SKM-1 treated with dmso at 0.1 percent for 144 hours (cell line): ENCODE measurements at regions not wholly inside any gene's neighbourhood (a gene's known extent, or its start where the extent isn't known, plus 50 kb on each side); places are given as distances from the start of the nearest gene placed in this dataset.
"Not testable (repeated sequence)": the region's sequence is repeated elsewhere in the genome, so short reads cannot be mapped to it uniquely, and the experiment has no call there.

Experiments
- DNase-seq: peaks from one replicate; lab custom pipeline; 2025; ENCODE audit not compliant: unreplicated experiment; lab: John Stamatoyannopoulos, UW

GRCh38 chr1:56135069-56135863 lies 444.1 kb downstream of the PLPP3 start:
- DNase-seq: no peak

DNA sequence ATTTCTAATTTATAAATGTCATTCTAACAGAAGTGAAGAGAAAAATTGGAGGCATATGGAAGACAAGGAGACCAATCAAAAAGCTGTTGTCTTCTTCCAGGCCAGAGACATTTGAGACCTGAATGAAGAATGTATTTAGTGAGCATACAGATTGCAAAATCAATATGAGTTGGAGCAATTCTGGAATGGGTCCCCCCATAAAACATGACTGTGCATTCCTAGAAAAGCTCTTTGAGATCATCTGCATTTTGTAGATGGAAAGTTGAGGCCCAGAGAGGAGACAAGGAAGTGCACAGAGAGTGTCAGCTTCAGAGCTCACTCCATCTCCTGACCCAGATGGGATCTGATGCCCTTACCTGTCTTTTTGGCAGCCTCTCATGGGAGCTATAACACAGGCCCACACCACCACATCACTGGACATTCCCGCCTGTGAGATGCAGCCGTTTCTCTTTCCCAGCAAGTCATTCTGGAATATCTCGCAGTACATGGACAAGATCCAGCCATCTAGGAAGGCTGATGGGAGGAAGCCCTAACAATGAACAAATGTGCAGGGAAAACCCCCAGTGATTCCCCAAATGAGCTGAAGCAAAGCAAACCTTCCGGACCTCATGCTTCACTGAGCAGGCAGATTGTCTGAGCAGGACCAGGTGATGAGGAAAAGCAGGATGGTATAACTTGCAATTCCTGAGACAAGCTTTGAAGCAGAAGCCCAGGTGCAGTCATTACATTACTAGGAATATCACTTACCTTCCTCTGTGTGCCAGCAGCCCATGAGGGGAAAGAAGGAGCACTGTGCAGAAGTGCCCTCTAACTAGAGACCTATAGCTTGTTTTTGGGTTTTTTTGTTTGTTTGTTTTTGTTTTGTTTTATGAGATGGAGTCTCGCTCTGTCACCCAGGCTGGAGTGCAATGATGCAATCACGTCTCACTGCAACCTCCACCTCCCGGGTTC lies 445.6 kb downstream of the PLPP3 start:
- no peak for DNase-seq

GRCh38 chr1:56132520-56132919 lies 446.8 kb downstream of the PLPP3 start:
- DNase-seq: no peak

GRCh38 chr1:56129837-56130236 lies 449.5 kb downstream of the PLPP3 start:
- DNase-seq: no peak

DNA sequence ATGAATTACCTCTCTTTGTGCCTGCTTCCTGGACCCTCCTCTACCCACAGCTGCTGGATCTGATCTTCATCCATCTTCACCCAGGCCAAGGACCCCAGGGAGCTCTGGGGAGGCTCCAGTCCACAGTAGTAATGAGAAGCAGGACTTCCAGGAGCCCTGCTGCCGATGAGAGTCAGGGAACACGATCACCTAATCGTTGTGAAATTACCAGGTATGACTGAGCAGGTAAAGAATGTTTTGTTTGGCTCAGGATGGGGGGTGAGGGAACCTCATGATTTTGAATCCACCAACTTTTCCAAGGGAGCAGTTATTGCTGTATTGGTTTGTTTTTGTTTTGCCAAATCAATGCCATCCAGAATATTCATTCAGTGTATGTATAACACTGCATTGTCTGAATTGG lies 454.0 kb downstream of the PLPP3 start:
- no peak for DNase-seq

- no peak for DNase-seq
These were observed 455.5 kb downstream of the PLPP3 start for GRCh38 chr1:56123826-56124225.

GRCh38 chr1:56123421-56123820 lies 455.9 kb downstream of the PLPP3 start:
- no peak for DNase-seq

DNA sequence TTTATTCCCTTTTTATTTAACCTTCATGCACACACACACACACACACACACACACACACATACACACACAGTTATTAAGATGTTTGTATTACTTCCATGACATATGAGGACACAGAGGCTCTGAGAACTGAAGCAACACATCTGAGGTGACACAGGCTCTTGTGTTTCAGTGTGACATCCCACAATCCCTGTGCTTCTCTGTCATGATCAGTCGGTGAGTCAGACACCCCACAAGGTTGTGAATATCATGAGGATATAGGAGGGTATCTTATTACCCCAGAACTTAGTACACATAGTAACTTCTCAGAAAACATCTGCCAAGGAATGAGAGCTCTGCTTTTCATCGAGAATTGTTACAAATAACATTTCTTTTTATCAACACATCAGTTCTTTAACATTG lies 459.3 kb downstream of the PLPP3 start:
- no peak for DNase-seq

DNA sequence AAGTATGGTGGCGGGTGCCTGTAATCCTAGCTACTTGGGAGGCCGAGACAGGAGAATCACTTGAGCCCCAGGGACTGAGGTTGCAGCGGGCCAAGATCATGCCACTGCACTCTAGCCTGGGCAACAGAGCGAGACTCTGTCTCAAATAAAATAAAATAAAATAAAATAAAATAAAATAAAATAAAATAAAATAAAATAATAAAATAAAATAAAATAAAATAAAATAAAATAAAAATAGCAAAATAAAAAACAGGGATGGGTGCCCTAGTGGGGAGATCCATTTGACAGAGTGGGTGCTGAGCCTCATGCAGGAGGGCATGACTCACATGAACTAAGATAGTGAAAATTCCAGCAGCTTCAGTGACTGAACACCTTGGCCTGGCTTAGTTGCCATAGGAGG lies 460.7 kb downstream of the PLPP3 start:
- not testable (repeated sequence) for DNase-seq

DNA sequence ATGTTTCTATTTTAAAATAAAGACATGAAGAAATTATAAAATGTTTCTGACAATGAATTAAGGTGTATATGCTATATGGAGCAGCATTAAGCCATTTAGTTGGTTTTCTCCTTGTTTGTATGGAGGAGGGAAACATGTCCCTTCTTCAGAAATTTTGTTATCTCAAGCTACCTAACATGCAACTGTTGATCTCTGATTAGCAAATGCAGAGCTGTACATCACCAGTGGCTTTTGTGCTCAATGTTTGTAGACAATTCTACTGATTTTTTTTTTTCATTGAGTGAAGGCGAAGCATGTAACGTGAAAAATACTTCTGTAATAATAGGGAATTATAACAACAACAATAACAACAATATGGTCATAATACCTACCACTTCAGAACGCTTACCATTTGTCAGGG lies 463.7 kb downstream of the PLPP3 start:
- no peak for DNase-seq

GRCh38 chr1:56113679-56114078 lies 465.7 kb downstream of the PLPP3 start:
- DNase-seq: no peak

- DNase-seq: no peak
These were observed 472.1 kb downstream of the PLPP3 start for GRCh38 chr1:56107275-56107638.

GRCh38 chr1:56106531-56107274 lies 472.7 kb downstream of the PLPP3 start:
- no peak for DNase-seq

GRCh38 chr1:56105397-56105796 lies 474.0 kb downstream of the PLPP3 start:
- DNase-seq: no peak

DNA sequence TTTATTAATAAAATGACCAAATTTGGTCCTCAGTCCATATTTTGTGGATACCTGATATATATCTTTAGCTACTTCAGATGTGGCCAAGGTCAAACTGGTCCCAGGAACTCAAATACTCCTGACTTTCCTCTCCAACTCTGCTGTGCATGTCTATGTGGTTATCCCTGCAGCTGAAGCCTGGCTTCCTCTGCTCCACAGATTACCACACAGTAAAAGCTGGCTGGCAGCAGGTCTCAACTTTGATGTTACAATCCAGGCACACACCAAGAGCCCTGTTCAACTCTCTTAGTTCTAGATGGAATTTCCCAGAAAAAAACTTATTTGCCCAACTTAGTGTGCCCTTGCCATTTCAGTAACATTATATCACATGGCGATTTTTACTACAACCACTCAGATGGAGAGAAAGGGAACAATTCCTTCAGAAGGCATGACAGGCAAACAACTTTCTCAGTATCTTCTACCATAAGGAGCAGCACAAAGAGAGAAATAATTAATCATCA lies 479.5 kb downstream of the PLPP3 start:
- no peak for DNase-seq

GRCh38 chr1:56098946-56099345 lies 480.4 kb downstream of the PLPP3 start:
- no peak for DNase-seq

DNA sequence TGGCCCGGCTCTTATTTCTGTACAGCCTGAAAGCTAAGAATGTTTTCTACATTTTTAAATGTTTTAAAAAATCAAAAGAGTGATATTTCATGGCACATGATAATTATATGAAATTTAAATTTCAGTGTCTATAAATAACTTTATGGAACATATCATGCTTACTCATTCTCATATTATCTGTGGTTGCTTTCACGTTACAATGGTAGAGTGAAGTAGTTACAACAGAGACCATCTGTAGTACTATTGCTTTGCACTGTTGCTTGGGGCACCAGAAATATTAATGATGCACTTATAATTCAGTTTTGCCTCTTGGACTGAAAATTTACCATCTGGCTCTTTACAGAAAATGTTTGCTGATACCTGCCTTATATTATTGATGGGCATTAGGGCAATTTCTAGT lies 481.6 kb downstream of the PLPP3 start:
- no peak for DNase-seq

- no peak for DNase-seq
These were observed 483.4 kb downstream of the PLPP3 start for GRCh38 chr1:56095696-56096665.

DNA sequence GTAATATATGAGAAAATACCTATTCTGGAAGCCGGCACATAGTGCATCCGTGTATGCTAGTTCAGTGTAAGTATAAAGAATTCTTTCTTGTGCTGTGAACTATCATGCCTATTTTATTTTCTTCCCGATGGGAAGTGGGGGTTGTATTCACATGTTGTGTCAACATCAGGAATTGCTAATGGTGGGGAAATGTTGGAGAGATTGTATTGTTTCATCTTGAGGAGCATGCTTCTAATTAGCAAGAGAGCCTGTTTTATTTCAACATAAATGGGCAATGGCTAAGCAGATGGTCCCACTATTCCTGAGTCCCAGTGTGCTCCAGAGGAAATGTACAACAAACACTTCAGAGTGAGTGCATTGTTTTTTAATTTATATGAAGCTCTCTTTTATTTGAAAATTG lies 485.2 kb downstream of the PLPP3 start:
- no peak for DNase-seq
